Ascending aorta (tissue), 2 donors: ENCODE measurements at regions not wholly inside any gene's neighbourhood (a gene's known extent, or its start where the extent isn't known, plus 50 kb on each side); places are given as distances from the start of the nearest gene placed in this dataset.

Experiments used
- DNase-seq, 2 donors: peaks; one replicate each; pipeline ENCODE4 v3.0.0-alpha.2; 2019; ENCODE audit warnings: low spot score in 2 of 2
- H3K27ac ChIP-seq, 2 donors: fragments of 200-600 bp; sonication (generic); one replicate each; pipeline ENCODE4 v1.5.1; 2016 to 2017; ENCODE audit warnings: mild to moderate bottlenecking in 1 of 2
- H3K27me3 ChIP-seq: fragments of 200-600 bp; sonication (generic); one replicate; pipeline ENCODE4 v1.5.1; 2017
- H3K36me3 ChIP-seq, 2 donors: fragments of 200-600 bp; sonication (generic); one replicate each; pipeline ENCODE4 v1.5.1; 2016
- H3K4me1 ChIP-seq, 2 donors: fragments of 200-600 bp; sonication (generic); one replicate each; pipeline ENCODE4 v1.5.1; 2016 to 2017; ENCODE audit warnings: mild to moderate bottlenecking in 1 of 2
- H3K4me3 ChIP-seq, 2 donors: fragments of 200-600 bp; sonication (generic); one replicate each; pipeline ENCODE4 v1.5.1; 2016 to 2017; ENCODE audit warnings: mild to moderate bottlenecking in 1 of 2
- H3K9me3 ChIP-seq, 2 donors: fragments of 200-600 bp; sonication (generic); one replicate each; pipeline ENCODE4 v1.5.1; 2016
- intact Hi-C: fragments of 100-400 bp; cut with DNase I; formaldehyde crosslinking; loops from one replicate; pipeline ENCODE4 v1.15.1; 2023
- TF ChIP-seq, protein P1 (sequence below), 3 experiments: fragments of 200-600 bp in 2 of 3; fragments of 450-650 bp in 1 of 3; sonication (generic) in 2 of 3; IDR thresholded peaks; one replicate each; pipeline ENCODE4 v1.5.1; 2016 to 2019; ENCODE audit warnings: antibody characterized with exemption in 3 of 3, mild to moderate bottlenecking in 1 of 3, moderate library complexity in 1 of 3

DNA sequence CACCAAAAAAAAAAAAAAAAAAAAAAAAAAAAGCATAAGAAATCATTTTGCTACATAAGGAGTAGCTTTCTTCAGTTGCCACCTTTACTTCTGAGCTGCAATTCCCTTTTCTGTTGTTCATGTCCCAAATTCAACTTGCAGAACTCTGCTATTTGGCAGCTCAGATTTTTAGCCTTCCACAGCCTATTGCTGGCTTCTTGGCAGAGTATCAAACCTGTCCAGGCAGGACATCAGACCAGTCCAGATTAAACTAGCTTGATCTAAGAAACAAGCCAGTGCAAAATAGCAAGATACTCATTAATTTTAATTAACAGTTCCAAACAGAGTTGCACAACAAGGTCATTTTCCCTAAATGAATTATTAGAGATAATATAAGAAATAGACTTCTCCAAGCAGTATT, 123.6 kb upstream of the NR3C2 start:
- DNase-seq, result no peak
- TF ChIP-seq, protein P1, sequence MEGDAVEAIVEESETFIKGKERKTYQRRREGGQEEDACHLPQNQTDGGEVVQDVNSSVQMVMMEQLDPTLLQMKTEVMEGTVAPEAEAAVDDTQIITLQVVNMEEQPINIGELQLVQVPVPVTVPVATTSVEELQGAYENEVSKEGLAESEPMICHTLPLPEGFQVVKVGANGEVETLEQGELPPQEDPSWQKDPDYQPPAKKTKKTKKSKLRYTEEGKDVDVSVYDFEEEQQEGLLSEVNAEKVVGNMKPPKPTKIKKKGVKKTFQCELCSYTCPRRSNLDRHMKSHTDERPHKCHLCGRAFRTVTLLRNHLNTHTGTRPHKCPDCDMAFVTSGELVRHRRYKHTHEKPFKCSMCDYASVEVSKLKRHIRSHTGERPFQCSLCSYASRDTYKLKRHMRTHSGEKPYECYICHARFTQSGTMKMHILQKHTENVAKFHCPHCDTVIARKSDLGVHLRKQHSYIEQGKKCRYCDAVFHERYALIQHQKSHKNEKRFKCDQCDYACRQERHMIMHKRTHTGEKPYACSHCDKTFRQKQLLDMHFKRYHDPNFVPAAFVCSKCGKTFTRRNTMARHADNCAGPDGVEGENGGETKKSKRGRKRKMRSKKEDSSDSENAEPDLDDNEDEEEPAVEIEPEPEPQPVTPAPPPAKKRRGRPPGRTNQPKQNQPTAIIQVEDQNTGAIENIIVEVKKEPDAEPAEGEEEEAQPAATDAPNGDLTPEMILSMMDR (IDR thresholded peaks at IDR 0.05), result no peak
- no peaks in the 10 kb centered on the region for H3K9me3 ChIP-seq
- H3K4me1 ChIP-seq, result no peaks in the 10 kb centered on the region
- H3K27me3 ChIP-seq, result no peaks in the 10 kb centered on the region
- no peak overlapping the region for H3K27ac ChIP-seq
- intact Hi-C loops, result no loop called here
- no peaks in the 10 kb centered on the region for H3K36me3 ChIP-seq
- H3K4me3 ChIP-seq, result no peak overlapping the region

GRCh38 chr4:148563684-148564083, 121.5 kb upstream of the NR3C2 start:
- intact Hi-C loops, result no loop called here
- DNase-seq, result no peak

DNA sequence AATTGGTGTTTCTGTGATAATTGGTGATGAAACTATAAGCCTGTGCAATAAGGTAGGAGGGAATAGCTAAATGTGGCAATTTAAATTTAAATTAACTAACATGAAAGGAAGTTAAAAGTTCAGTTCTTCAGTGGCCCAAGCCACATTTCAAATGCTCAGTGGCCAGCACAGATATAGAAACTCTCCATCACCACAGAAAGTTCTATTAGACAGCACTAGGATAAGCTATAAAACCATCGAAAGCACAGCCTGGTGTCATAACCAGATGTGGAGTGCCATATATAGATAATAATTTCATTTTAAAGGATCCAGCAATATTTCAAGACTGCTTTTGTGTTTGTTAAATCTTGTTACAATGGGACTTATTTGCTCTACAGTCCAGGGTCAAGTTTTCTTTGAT, 119.3 kb upstream of the NR3C2 start:
- intact Hi-C loops, result no loop called here
- Histone ChIP-seq H3K27me3 (no peaks in the 10 kb centered on the region), H3K9me3 (no peaks in the 10 kb centered on the region), H3K4me1 (no peaks in the 10 kb centered on the region), H3K36me3 (no peaks in the 10 kb centered on the region), H3K4me3 (no peak overlapping the region), H3K27ac (no peak overlapping the region)
- DNase-seq, result no peak
- TF ChIP-seq, protein P1 (IDR thresholded peaks at IDR 0.05), result no peak

More at GRCh38 chr4:148563684-148564083, 121.5 kb upstream of the NR3C2 start:
- Histone ChIP-seq H3K4me1 (no peaks in the 10 kb centered on the region), H3K27me3 (no peaks in the 10 kb centered on the region), H3K9me3 (no peaks in the 10 kb centered on the region), H3K4me3 (no peak overlapping the region), H3K27ac (no peak overlapping the region), H3K36me3 (no peaks in the 10 kb centered on the region)
- TF ChIP-seq, protein P1 (IDR thresholded peaks at IDR 0.05), result no peak

GRCh38 chr4:148557793-148558192, 115.6 kb upstream of the NR3C2 start:
- H3K4me1 ChIP-seq, result no peaks in the 10 kb centered on the region
- no peaks in the 10 kb centered on the region for H3K27me3 ChIP-seq
- DNase-seq, result no peak
- intact Hi-C loops, result no loop called here
- H3K36me3 ChIP-seq, result no peaks in the 10 kb centered on the region
- H3K27ac ChIP-seq, result no peak overlapping the region
- TF ChIP-seq, protein P1 (IDR thresholded peaks at IDR 0.05), result no peak
- no peaks in the 10 kb centered on the region for H3K9me3 ChIP-seq
- no peak overlapping the region for H3K4me3 ChIP-seq

DNA sequence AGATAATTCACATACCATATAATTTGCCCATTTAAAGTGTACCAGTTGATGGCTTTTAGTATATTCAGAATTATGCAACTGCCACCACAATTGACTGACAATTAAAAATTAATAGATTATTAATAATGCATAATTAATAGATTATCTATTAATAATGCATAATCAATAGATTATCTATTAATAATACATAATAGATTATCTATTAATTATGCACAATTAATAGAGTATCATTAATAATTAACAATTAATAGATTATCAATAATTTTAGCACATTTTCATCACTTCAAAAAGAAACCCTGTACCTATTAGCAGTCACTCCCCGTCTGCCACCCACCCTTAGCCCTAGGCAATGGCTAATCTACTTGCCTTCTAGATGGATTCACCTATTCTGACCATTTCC, 108.6 kb upstream of the NR3C2 start:
- Histone ChIP-seq H3K4me1 (no peaks in the 10 kb centered on the region), H3K27me3 (no peaks in the 10 kb centered on the region), H3K27ac (no peak overlapping the region), H3K36me3 (no peaks in the 10 kb centered on the region), H3K4me3 (no peak overlapping the region), H3K9me3 (no peaks in the 10 kb centered on the region)
- intact Hi-C loops, result no loop called here
- no peak for DNase-seq
- TF ChIP-seq, protein P1 (IDR thresholded peaks at IDR 0.05), result no peak

DNA sequence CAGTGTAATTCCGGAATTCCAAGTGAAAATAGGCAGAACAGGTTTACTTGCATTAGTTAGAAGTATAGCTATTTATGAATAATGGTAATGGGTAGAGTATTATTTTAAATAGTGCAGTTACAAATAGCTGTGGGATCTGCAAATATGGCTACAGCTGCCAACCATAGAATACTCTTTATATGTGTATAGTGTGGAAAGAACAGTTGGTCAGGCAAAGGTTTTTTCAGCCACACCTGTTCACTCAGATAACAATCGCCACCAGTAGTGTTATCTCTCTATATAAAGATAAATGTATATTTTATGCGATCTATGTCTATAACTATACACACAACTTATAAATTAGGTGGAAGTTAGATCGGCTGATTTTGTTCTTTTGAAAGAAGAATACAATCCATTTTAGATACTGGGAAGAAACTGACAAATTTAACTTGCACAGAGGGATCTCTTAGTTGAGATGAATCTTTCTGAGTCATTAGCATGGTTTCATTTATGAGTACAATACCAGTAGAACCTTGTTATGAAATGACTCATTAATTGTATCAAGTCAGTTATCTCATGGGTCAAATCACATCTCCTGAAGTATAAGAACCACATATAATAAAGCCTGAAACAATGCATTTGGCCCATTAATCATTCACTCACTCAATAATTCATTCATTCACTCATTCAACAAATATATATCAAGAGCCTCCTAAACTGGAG, 100.9 kb upstream of the NR3C2 start:
- DNase-seq, result no peak
- TF ChIP-seq, protein P1 (IDR thresholded peaks at IDR 0.05), result no peak
- no peaks in the 10 kb centered on the region for H3K27me3 ChIP-seq
- no peaks in the 10 kb centered on the region for H3K9me3 ChIP-seq
- no peaks in the 10 kb centered on the region for H3K4me1 ChIP-seq
- H3K27ac ChIP-seq, result no peak overlapping the region
- no peaks in the 10 kb centered on the region for H3K36me3 ChIP-seq
- no peak overlapping the region for H3K4me3 ChIP-seq
- intact Hi-C loops, result no loop called here
